GM10266 (cell line): ENCODE measurements at regions not wholly inside any gene's neighbourhood (a gene's known extent, or its start where the extent isn't known, plus 50 kb on each side); places are given as distances from the start of the nearest gene placed in this dataset.

Source experiments
- DNase-seq: peaks from one replicate; pipeline ENCODE4 v3.0.0; 2012; ENCODE audit errors: extremely low spot score
- CTCF ChIP-seq: IDR thresholded peaks from 2 replicates; pipeline ENCODE4 v1.5.1; 2012; ENCODE audit warnings: mild to moderate bottlenecking, low read depth; ENCODE audit not compliant: control insufficient read depth, insufficient read depth; ENCODE audit errors: missing control alignments

GRCh38 chr3:66592016-66592761 lies 91.4 kb upstream of the LRIG1 start:
- TF ChIP-seq CTCF, result no peak
- DNase-seq, result no peak

GRCh38 chr3:66592927-66593625 lies 92.3 kb upstream of the LRIG1 start:
- TF ChIP-seq CTCF, result no peak
- no peak for DNase-seq

DNA sequence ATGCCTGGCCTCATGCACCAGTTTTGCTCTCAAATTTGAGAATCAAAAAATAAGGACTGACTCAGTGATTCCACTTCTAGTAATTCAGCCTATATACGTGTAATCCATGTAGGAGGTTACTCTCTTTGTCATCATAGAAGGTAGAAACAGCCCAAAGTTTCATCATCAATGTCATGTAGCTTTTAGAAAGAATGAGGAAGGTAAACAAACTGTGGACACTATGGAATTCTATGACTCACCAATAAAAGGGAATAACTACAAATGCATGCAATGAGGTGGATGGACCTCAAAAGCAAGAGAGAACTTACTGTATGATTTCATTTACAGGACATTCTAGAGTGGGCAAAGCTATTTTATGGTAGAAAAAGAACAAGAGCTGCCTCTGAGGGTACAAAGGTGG lies 93.2 kb upstream of the LRIG1 start:
- no peak for DNase-seq
- no peak for TF ChIP-seq CTCF

DNA sequence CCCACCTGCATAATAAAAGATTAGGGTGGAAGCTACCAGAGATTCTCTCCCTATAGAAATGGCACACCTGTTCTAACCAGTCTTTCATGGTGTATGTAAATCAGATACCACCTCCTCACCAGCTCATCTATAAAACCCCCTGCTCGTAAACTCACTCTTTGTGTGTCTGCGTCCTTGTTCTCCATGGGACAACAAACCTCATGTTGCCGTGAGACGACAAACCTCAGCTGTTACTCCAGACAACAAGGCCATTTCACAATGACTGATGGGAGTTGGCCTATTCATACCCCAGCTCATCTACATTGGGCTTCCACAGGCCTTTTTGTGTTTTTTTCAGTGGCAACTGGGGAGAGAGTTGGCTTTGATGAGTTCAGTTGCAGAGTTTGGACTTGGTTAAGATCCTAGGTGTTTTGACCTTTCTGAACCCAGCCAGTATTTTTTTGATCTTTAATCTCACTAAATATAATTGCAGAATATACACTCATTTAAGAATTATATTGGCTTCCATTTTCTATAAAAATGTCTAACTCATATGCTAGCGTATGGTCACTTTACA lies 96.6 kb upstream of the LRIG1 start:
- DNase-seq, result no peak
- no peak for TF ChIP-seq CTCF

GRCh38 chr3:66598168-66598567 lies 97.3 kb upstream of the LRIG1 start:
- no peak for TF ChIP-seq CTCF
- no peak for DNase-seq

GRCh38 chr3:66602237-66602636 lies 101.4 kb upstream of the LRIG1 start:
- no peak for DNase-seq
- TF ChIP-seq CTCF, result no peak

DNA sequence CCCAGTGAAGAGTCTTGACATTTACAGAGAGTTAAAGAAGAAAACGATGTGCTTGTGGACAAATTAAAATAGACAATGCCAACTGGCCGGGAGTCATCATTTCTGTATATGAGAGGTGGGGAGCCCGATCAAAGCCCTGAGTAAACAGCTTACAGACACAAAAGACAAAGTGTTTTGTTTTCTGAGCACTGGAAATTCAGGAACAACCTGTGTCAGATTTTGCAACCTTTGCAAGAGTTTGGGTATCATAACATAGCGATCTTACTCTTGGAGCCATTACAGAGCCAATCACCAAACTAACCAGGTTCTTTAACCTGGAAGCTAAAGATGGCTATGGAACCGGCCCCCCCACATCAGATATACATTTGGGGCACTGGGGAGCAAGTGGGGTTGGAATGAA lies 101.9 kb upstream of the LRIG1 start:
- DNase-seq, result no peak
- no peak for TF ChIP-seq CTCF
